ENCODE measurements at regions not wholly inside any gene's neighbourhood (a gene's known extent, or its start where the extent isn't known, plus 50 kb on each side); places are given as distances from the start of the nearest gene placed in this dataset.
A peak's percentile ranks its signal among the peaks of the same experiment; 100 is the strongest.

DNA sequence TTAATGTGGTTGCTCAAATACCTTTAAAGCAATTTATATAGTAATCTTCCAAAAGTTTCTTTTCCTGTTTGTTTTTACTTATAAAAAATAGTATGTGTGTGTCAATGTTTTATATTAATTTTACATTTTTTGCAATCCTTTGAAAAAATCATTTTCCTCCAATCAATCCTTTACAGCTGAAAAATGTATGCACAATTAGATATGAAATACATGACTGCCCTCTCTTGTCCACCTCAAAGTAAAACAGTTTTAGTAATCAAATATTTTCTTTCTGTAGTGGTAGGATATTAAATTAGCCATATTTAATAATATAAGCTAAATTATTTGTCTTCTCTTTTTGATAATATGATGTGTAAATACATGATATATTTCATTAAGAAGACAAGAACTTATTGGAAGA lies 269.9 kb downstream of the ADAMTS20 start:
- ChIA-PET RAD21 (ENCODE audit: unreplicated experiment) (interaction anchor here (0.7 to 4.2 kb wide), 14 partner anchors 8 to 1157 kb away, joined by 3 to 38 read pairs (median 8); no protein-coding TSS in a partner anchor), SMC1A (ENCODE audit: uncharacterized antibody, unreplicated experiment) (interaction anchor here (0.8 to 6.4 kb wide), 25 partner anchors 9 to 1258 kb away, joined by 3 to 49 read pairs (median 4); no protein-coding TSS in a partner anchor), CTCF (interaction anchor here (0.5 to 6.8 kb wide), 33 partner anchors 9 to 1258 kb away, joined by 3 to 71 read pairs (median 4); no protein-coding TSS in a partner anchor), POLR2A (interaction anchor here (1.3 kb wide), 1 partner anchor 33 kb away, joined by 4 read pairs; no protein-coding TSS in a partner anchor)
- Histone ChIP-seq H3K4me3 (no peak overlapping the region), H3K79me2 (ENCODE audit: control insufficient read depth, insufficient read depth, low read length) (no peaks in the 10 kb centered on the region), H2AFZ (ENCODE audit: control insufficient read depth, low read depth, low read length) (no peak overlapping the region), H4K20me1 (ENCODE audit: control insufficient read depth, insufficient read depth) (no peaks in the 10 kb centered on the region), H3K9me3 (replicated peaks; ENCODE audit: control insufficient read depth, insufficient read depth, low read length) (no peaks in the 10 kb centered on the region), H3K4me1 (ENCODE audit: control insufficient read depth, insufficient read depth, low read length) (peaks cover 3% of the 10 kb centered on the region; the same call in 1 of the 2 replicates), H3K36me3 (ENCODE audit: control insufficient read depth in 2 of 2, insufficient read depth in 2 of 2, low read length in 1 of 2) (no peaks in the 10 kb centered on the region), H3K27ac (ENCODE audit: control insufficient read depth, insufficient read depth) (no peak overlapping the region), H3K9ac (ENCODE audit: control insufficient read depth, insufficient read depth, low read length) (no peak overlapping the region), H3K27me3 (replicated peaks in 1 of 2; ENCODE audit: control insufficient read depth in 2 of 2, insufficient read depth in 2 of 2, low read length in 1 of 2) (no peaks in the 10 kb centered on the region), H3K4me2 (ENCODE audit: control insufficient read depth, insufficient read depth) (no peak overlapping the region)
- no peak for ATAC-seq
- no peak for FAIRE-seq
- no peak for DNase-seq (ENCODE audit: low read depth, low spot score)
- in situ Hi-C loops (cut with MboI) (loop anchor here (10.0 kb wide), 1 partner anchor 687 kb away; no protein-coding TSS in a partner anchor), intact Hi-C loops (cut with micrococcal nuclease; ENCODE audit: unreplicated experiment) (loop anchor here (2.0 to 5.0 kb wide), 3 partner anchors 520 to 799 kb away; no protein-coding TSS in a partner anchor)
- TF ChIP-seq EZH2 (IDR thresholded peaks at IDR 0.05; ENCODE audit: borderline replicate concordance, control insufficient read depth, low read depth, low read length), result no peak
- TF ChIP-seq MTA3 (IDR thresholded peaks at IDR 0.05; ENCODE audit: borderline replicate concordance, low read length), result no peak
- TF ChIP-seq, protein P1, sequence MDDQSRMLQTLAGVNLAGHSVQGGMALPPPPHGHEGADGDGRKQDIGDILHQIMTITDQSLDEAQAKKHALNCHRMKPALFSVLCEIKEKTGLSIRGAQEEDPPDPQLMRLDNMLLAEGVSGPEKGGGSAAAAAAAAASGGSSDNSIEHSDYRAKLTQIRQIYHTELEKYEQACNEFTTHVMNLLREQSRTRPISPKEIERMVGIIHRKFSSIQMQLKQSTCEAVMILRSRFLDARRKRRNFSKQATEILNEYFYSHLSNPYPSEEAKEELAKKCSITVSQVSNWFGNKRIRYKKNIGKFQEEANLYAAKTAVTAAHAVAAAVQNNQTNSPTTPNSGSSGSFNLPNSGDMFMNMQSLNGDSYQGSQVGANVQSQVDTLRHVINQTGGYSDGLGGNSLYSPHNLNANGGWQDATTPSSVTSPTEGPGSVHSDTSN (IDR thresholded peaks at IDR 0.05; ENCODE audit: insufficient replicate concordance, low read depth, low read length), result no peak
- no peak for TF ChIP-seq ZNF384 (IDR thresholded peaks at IDR 0.05; ENCODE audit: borderline replicate concordance, low read depth, low read length)
- TF ChIP-seq RAD21 (IDR thresholded peaks at IDR 0.05; ENCODE audit: insufficient read depth, low read depth, low read length), result peak; percentile 66
- no peak for TF ChIP-seq ZZZ3 (IDR thresholded peaks at IDR 0.05; ENCODE audit: control insufficient read depth, insufficient read length, low read depth)
- TF ChIP-seq, protein P2, sequence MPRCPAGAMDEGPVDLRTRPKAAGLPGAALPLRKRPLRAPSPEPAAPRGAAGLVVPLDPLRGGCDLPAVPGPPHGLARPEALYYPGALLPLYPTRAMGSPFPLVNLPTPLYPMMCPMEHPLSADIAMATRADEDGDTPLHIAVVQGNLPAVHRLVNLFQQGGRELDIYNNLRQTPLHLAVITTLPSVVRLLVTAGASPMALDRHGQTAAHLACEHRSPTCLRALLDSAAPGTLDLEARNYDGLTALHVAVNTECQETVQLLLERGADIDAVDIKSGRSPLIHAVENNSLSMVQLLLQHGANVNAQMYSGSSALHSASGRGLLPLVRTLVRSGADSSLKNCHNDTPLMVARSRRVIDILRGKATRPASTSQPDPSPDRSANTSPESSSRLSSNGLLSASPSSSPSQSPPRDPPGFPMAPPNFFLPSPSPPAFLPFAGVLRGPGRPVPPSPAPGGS (IDR thresholded peaks at IDR 0.05; ENCODE audit: borderline replicate concordance, insufficient read depth, low read depth, low read length, poor library complexity, severe bottlenecking), result no peak
- no peak for TF ChIP-seq BMI1 (IDR thresholded peaks at IDR 0.05; ENCODE audit: borderline replicate concordance)
- TF ChIP-seq ESRRA (IDR thresholded peaks at IDR 0.05; ENCODE audit: low read length), result no peak
- no peak for TF ChIP-seq HDAC2 (IDR thresholded peaks at IDR 0.05)
- TF ChIP-seq ATF7 (IDR thresholded peaks at IDR 0.05; ENCODE audit: low read depth), result no peak
- TF ChIP-seq, protein P3, sequence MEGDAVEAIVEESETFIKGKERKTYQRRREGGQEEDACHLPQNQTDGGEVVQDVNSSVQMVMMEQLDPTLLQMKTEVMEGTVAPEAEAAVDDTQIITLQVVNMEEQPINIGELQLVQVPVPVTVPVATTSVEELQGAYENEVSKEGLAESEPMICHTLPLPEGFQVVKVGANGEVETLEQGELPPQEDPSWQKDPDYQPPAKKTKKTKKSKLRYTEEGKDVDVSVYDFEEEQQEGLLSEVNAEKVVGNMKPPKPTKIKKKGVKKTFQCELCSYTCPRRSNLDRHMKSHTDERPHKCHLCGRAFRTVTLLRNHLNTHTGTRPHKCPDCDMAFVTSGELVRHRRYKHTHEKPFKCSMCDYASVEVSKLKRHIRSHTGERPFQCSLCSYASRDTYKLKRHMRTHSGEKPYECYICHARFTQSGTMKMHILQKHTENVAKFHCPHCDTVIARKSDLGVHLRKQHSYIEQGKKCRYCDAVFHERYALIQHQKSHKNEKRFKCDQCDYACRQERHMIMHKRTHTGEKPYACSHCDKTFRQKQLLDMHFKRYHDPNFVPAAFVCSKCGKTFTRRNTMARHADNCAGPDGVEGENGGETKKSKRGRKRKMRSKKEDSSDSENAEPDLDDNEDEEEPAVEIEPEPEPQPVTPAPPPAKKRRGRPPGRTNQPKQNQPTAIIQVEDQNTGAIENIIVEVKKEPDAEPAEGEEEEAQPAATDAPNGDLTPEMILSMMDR (IDR thresholded peaks at IDR 0.05 in 2 of 3, conservative IDR thresholded peaks at IDR 0.05 in 1 of 3; ENCODE audit: control insufficient read depth in 2 of 3, extremely low read depth in 1 of 3, insufficient read depth in 1 of 3, low read depth in 3 of 3, low read length in 3 of 3), result peak in 2 of 3 experiments; percentile 8 to 16; a peak in 2 of 6 replicates
- peak; percentile 51; the same call in 1 of the 2 replicates for TF ChIP-seq SMC3 (IDR thresholded peaks at IDR 0.05; ENCODE audit: borderline replicate concordance, low read length)
- TF ChIP-seq, protein P4, sequence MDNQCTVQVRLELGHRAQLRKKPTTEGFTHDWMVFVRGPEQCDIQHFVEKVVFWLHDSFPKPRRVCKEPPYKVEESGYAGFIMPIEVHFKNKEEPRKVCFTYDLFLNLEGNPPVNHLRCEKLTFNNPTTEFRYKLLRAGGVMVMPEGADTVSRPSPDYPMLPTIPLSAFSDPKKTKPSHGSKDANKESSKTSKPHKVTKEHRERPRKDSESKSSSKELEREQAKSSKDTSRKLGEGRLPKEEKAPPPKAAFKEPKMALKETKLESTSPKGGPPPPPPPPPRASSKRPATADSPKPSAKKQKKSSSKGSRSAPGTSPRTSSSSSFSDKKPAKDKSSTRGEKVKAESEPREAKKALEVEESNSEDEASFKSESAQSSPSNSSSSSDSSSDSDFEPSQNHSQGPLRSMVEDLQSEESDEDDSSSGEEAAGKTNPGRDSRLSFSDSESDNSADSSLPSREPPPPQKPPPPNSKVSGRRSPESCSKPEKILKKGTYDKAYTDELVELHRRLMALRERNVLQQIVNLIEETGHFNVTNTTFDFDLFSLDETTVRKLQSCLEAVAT (IDR thresholded peaks at IDR 0.05), result no peak
- no TSS peak for BruUV-seq (replicated peaks)

Measured in GM12878 (cell line).